ENCODE measurements at regions not wholly inside any gene's neighbourhood (a gene's known extent, or its start where the extent isn't known, plus 50 kb on each side); places are given as distances from the start of the nearest gene placed in this dataset.
A peak's percentile ranks its signal among the peaks of the same experiment; 100 is the strongest.

DNA sequence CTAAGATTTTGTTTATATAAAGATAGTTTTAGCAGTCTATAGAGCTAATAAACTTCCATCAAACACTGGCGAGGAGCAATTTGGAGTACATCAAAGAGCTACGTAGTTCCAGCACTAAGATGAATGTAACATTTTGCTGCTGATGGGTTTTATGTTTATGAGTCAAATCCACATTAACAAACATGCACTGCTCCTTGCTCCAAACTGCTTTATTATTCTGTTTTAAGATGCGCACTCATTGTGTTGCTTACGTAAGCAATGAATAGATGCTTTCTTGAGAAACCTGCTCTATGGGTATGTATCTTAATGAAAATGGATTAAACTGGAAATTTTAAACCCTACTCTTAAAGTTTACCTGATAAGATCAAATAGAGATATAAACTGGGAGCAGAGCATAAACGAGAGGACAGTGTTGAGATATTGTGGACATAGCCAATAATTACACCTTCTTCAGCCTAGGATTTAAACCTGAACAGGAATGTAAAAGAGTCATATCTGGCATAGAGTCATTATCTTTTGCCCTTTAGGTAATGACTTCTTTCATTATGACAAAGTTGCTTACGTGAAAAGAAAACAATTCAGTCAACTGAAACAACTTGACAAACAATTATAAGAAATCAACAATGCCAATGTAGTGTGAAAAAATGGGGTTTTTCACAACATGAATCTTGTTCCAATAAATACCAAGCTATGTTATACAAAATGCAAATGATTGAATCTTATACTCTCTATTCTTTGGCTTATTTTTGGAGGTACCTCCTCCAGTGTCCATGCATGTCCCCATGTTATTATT lies 153.5 kb upstream of the MTPN start:
- Histone ChIP-seq H3K14ac (ENCODE audit: insufficient read length) (no peak overlapping the region), H4K5ac (ENCODE audit: insufficient read length, low read depth, low read length) (no peak overlapping the region), H3K4me3 (ENCODE audit: extremely low read depth in 1 of 4, insufficient read depth in 2 of 4, low read depth in 3 of 4, low read length in 4 of 4) (no peak overlapping the region), H2AFZ (ENCODE audit: low read length) (no peak overlapping the region), H3K36me3 (ENCODE audit: control insufficient read depth in 2 of 4, insufficient read depth in 4 of 4, low read length in 3 of 4) (no peaks in the 10 kb centered on the region), H2BK120ac (replicated peaks; ENCODE audit: low read depth, low read length) (no peak overlapping the region), H2BK12ac (ENCODE audit: low read depth, low read length) (no peak overlapping the region), H4K20me1 (replicated peaks in 1 of 2; ENCODE audit: control insufficient read depth in 1 of 2, insufficient read depth in 2 of 2, low read length in 2 of 2) (no peaks in the 10 kb centered on the region), H3K9ac (replicated peaks in 1 of 4; ENCODE audit: extremely low read depth in 1 of 4, low read depth in 3 of 4, low read length in 3 of 4) (no peak overlapping the region), H2BK5ac (ENCODE audit: low read depth, low read length) (no peak overlapping the region), H4K91ac (replicated peaks; ENCODE audit: insufficient read length, low read length) (no peak overlapping the region), H3K56ac (replicated peaks; ENCODE audit: insufficient read length, low read depth, low read length) (no peak overlapping the region), H2BK20ac (ENCODE audit: low read length) (no peak overlapping the region), H3K27me3 (replicated peaks in 1 of 4; ENCODE audit: control insufficient read depth in 3 of 4, extremely low read depth in 1 of 4, insufficient read depth in 3 of 4, low read length in 3 of 4) (no peaks in the 10 kb centered on the region), H3K4ac (replicated peaks; ENCODE audit: insufficient read length, low read depth, low read length) (no peak overlapping the region), H4K8ac (ENCODE audit: extremely low read depth, insufficient read depth, low read length) (no peak overlapping the region), H2AK5ac (ENCODE audit: low read depth, low read length) (no peak overlapping the region), H3K4me1 (replicated peaks in 1 of 4; ENCODE audit: control insufficient read depth in 3 of 4, insufficient read depth in 4 of 4, low read length in 3 of 4) (no peaks in the 10 kb centered on the region), H2BK15ac (ENCODE audit: low read length) (no peak overlapping the region), H3K23ac (ENCODE audit: insufficient read length) (no peak overlapping the region), H3K23me2 (ENCODE audit: low read depth, low read length) (no peaks in the 10 kb centered on the region), H3K4me2 (ENCODE audit: insufficient read depth in 1 of 2, low read depth in 2 of 2, low read length in 2 of 2) (no peak overlapping the region), H3K27ac (ENCODE audit: low read depth, low read length) (no peak overlapping the region), H3K9me3 (ENCODE audit: insufficient read depth in 2 of 2, low read depth in 1 of 2, low read length in 1 of 2) (no peaks in the 10 kb centered on the region; a peak in 1 of 4 replicates), H3K18ac (ENCODE audit: extremely low read depth, low read length) (no peak overlapping the region), H3K79me2 (ENCODE audit: control insufficient read depth in 1 of 2, insufficient read depth in 2 of 2, low read length in 2 of 2) (no peaks in the 10 kb centered on the region), H3K79me1 (ENCODE audit: low read depth, low read length) (no peaks in the 10 kb centered on the region)
- WGBS, 2 experiments (ENCODE audit: extremely low coverage in 1 of 2, insufficient coverage in 1 of 2, insufficient read length in 1 of 2, insufficient replicate concordance in 2 of 2, low coverage in 1 of 2, low lambda C conversion rate in 2 of 2, missing lambda C conversion rate in 1 of 2): 92% methylated on average over 6 of the region's 6 CpGs; no CpG with 5 or more reads in 1 of the 2 experiments
- POLR2A ChIA-PET (ENCODE audit: partially characterized antibody): no interaction called here
- no peak for DNase-seq (ENCODE audit: low read depth in 1 of 2, low spot score in 2 of 2)
- FAIRE-seq: peak; percentile 52
- CTCF ChIA-PET (ENCODE audit: partially characterized antibody): interaction anchor here (1.2 to 5.6 kb wide), 2 partner anchors 15 to 745 kb away, joined by 3 to 35 read pairs; no protein-coding TSS in a partner anchor
- no peak for TF ChIP-seq TAF1 (IDR thresholded peaks at IDR 0.05; ENCODE audit: low read depth, low read length)
- no peak for TF ChIP-seq HDAC2 (IDR thresholded peaks at IDR 0.05; ENCODE audit: borderline replicate concordance in 1 of 2, low read depth in 2 of 2, low read length in 2 of 2)
- no peak for TF ChIP-seq TAF7 (optimal IDR thresholded peaks at IDR 0.05; ENCODE audit: borderline replicate concordance, low read depth, low read length)
- no peak for TF ChIP-seq CHD1 (IDR thresholded peaks at IDR 0.05; ENCODE audit: low read depth, low read length)
- TF ChIP-seq TCF12 (IDR thresholded peaks at IDR 0.05; ENCODE audit: low read depth, low read length): no peak
